H9 (cell line): ENCODE measurements at regions not wholly inside any gene's neighbourhood (a gene's known extent, or its start where the extent isn't known, plus 50 kb on each side); places are given as distances from the start of the nearest gene placed in this dataset.

ENCODE experiments used
- DNase-seq: peaks from one replicate; pipeline ENCODE4 v3.0.0-alpha.2; 2017
- H2AFZ ChIP-seq: one replicate; pipeline ENCODE4 v1.6.1; 2013; ENCODE audit warnings: mild to moderate bottlenecking, low read length, control low read depth, moderate library complexity
- H2AK5ac ChIP-seq: 2 replicates; pipeline ENCODE4 v1.6.1; 2013; ENCODE audit warnings: low read length, control low read depth, mixed read lengths; ENCODE audit not compliant: insufficient read length
- H2BK120ac ChIP-seq: one replicate; pipeline ENCODE4 v1.6.1; 2013; ENCODE audit warnings: low read depth, mild to moderate bottlenecking, low read length, control low read depth, inconsistent platforms; ENCODE audit not compliant: poor library complexity, severe bottlenecking
- H2BK12ac ChIP-seq: 2 replicates; pipeline ENCODE4 v1.6.1; 2013; ENCODE audit warnings: low read length, control low read depth, mixed read lengths, low read depth; ENCODE audit not compliant: insufficient read length
- H2BK15ac ChIP-seq: 2 replicates; pipeline ENCODE4 v1.6.1; 2013; ENCODE audit warnings: low read depth, low read length, control low read depth
- H2BK20ac ChIP-seq: one replicate; pipeline ENCODE4 v1.6.1; 2013; ENCODE audit warnings: low read depth, mild to moderate bottlenecking, low read length, control low read depth, inconsistent platforms; ENCODE audit not compliant: poor library complexity, severe bottlenecking
- H2BK5ac ChIP-seq: 2 replicates; pipeline ENCODE4 v1.6.1; 2013; ENCODE audit warnings: low read length, control low read depth, mixed read lengths; ENCODE audit not compliant: insufficient read length
- H3K14ac ChIP-seq: 2 replicates; pipeline ENCODE4 v1.6.1; 2013; ENCODE audit warnings: low read length, control low read depth; ENCODE audit not compliant: insufficient read depth
- H3K18ac ChIP-seq: 2 replicates; pipeline ENCODE4 v1.6.1; 2013; ENCODE audit warnings: low read depth, mild to moderate bottlenecking, mixed read lengths, low read length, control low read depth; ENCODE audit not compliant: insufficient read length
- H3K23ac ChIP-seq: 2 replicates; pipeline ENCODE4 v1.6.1; 2013; ENCODE audit warnings: low read length, control low read depth, mixed read lengths, low read depth; ENCODE audit not compliant: insufficient read length
- H3K23me2 ChIP-seq: 2 replicates; pipeline ENCODE4 v1.6.1; 2013; ENCODE audit warnings: low read depth, mild to moderate bottlenecking, mixed read lengths, low read length, control low read depth; ENCODE audit not compliant: insufficient read length, poor library complexity, severe bottlenecking
- H3K27ac ChIP-seq: 2 replicates; pipeline ENCODE4 v1.5.1; 2013; ENCODE audit warnings: low read length, control low read depth, mixed read lengths, low read depth; ENCODE audit not compliant: insufficient read length
- H3K27me3 ChIP-seq: 2 replicates; pipeline ENCODE4 v1.6.1; 2013; ENCODE audit warnings: low read length, control low read depth, inconsistent platforms; ENCODE audit not compliant: insufficient read depth
- H3K4ac ChIP-seq: 2 replicates; pipeline ENCODE4 v1.6.1; 2013; ENCODE audit warnings: low read depth, mild to moderate bottlenecking, control low read depth, inconsistent platforms, low read length, moderate library complexity
- H3K4me1 ChIP-seq: 2 replicates; pipeline ENCODE4 v1.6.1; 2013; ENCODE audit warnings: low read length, control low read depth, inconsistent platforms; ENCODE audit not compliant: insufficient read depth
- H3K4me2 ChIP-seq: 2 replicates; pipeline ENCODE4 v1.6.1; 2013; ENCODE audit warnings: low read length, control low read depth, mixed read lengths; ENCODE audit not compliant: insufficient read length, insufficient read depth
- H3K56ac ChIP-seq: 2 replicates; pipeline ENCODE4 v1.6.1; 2013; ENCODE audit warnings: low read depth, mild to moderate bottlenecking, mixed read lengths, low read length, control low read depth; ENCODE audit not compliant: insufficient read length
- H3K79me1 ChIP-seq: 2 replicates; pipeline ENCODE4 v1.6.1; 2013; ENCODE audit warnings: low read depth, mild to moderate bottlenecking, moderate library complexity, low read length, control low read depth, inconsistent platforms; ENCODE audit not compliant: insufficient read depth, poor library complexity, severe bottlenecking
- H3K79me2 ChIP-seq: 2 replicates; pipeline ENCODE4 v1.6.1; 2013; ENCODE audit warnings: low read length, control low read depth, inconsistent platforms; ENCODE audit not compliant: insufficient read depth
- H3K9ac ChIP-seq: 2 replicates; pipeline ENCODE4 v1.6.1; 2013; ENCODE audit warnings: low read length, control low read depth, mixed read lengths; ENCODE audit not compliant: insufficient read length; ENCODE audit errors: extremely low read depth
- H3K9me3 ChIP-seq: one replicate; pipeline ENCODE4 v1.6.1; 2013; ENCODE audit warnings: low read depth, low read length, inconsistent platforms; ENCODE audit not compliant: control insufficient read depth
- H3T11ph ChIP-seq: one replicate; pipeline ENCODE4 v1.6.1; 2013; ENCODE audit warnings: mild to moderate bottlenecking, low read length, control low read depth, inconsistent platforms
- H4K20me1 ChIP-seq: one replicate; pipeline ENCODE4 v1.6.1; 2013; ENCODE audit not compliant: control insufficient read depth, insufficient read length, insufficient read depth
- H4K5ac ChIP-seq: 2 replicates; pipeline ENCODE4 v1.6.1; 2013; ENCODE audit warnings: low read depth, mild to moderate bottlenecking, mixed read lengths, low read length, control low read depth; ENCODE audit not compliant: insufficient read length
- H4K8ac ChIP-seq: replicated peaks from 2 replicates; pipeline ENCODE4 v1.6.1; 2013; ENCODE audit warnings: low read length, control low read depth, mixed read lengths, low read depth; ENCODE audit not compliant: insufficient read length
- H4K91ac ChIP-seq: 2 replicates; pipeline ENCODE4 v1.6.1; 2013; ENCODE audit warnings: low read depth, mild to moderate bottlenecking, moderate library complexity, mixed read lengths, low read length, control low read depth; ENCODE audit not compliant: insufficient read length
- H3K27ac Mint-ChIP-seq, 3 experiments: 2 replicates in 2 of 3; 3 replicates in 1 of 3; pipeline ENCODE4 v1.8.0; 2020 to 2021; ENCODE audit warnings: mixed read lengths in 3 of 3, mild to moderate bottlenecking in 1 of 3, moderate library complexity in 1 of 3
- H3K27me3 Mint-ChIP-seq: 2 replicates; pipeline ENCODE4 v1.8.0; 2021; ENCODE audit warnings: low read depth, mild to moderate bottlenecking, moderate library complexity, mixed read lengths
- H3K36me3 Mint-ChIP-seq, 3 experiments: 2 replicates in 2 of 3; 3 replicates in 1 of 3; pipeline ENCODE4 v1.8.0; 2020 to 2021; ENCODE audit warnings: low read depth in 3 of 3, mixed read lengths in 3 of 3; ENCODE audit not compliant: insufficient read depth in 1 of 3
- H3K4me1 Mint-ChIP-seq, 2 experiments: 2 replicates each; pipeline ENCODE4 v1.8.0; 2020; ENCODE audit warnings: mixed read lengths in 2 of 2
- H3K4me3 Mint-ChIP-seq, 2 experiments: 2 replicates in 1 of 2; 3 replicates in 1 of 2; pipeline ENCODE4 v1.8.0; 2020 to 2021; ENCODE audit warnings: mild to moderate bottlenecking in 2 of 2, mixed read lengths in 2 of 2, moderate library complexity in 1 of 2
- H3K9me3 Mint-ChIP-seq, 2 experiments: 2 replicates in 1 of 2; 3 replicates in 1 of 2; pipeline ENCODE4 v1.8.0; 2020; ENCODE audit warnings: mild to moderate bottlenecking in 2 of 2, mixed read lengths in 2 of 2, moderate library complexity in 1 of 2
- WGBS: extraction: QIAGEN DNeasy Blood & Tissue Kit; methylation state at CpG from one replicate; pipeline ENCODE4 v1.1.7; 2013; ENCODE audit warnings: missing lambda C conversion rate, low lambda C conversion rate, mixed read lengths; ENCODE audit not compliant: insufficient read length; ENCODE audit errors: extremely low coverage; 5-methylcytosine and 5-hydroxymethylcytosine counted together
- TF ChIP-seq, protein P1 (sequence below): fragments of 200-600 bp; sonication (generic); conservative IDR thresholded peaks from 3 replicates; pipeline ENCODE4 v1.8.0; 2021; ENCODE audit warnings: antibody characterized with exemption, mild to moderate bottlenecking

DNA sequence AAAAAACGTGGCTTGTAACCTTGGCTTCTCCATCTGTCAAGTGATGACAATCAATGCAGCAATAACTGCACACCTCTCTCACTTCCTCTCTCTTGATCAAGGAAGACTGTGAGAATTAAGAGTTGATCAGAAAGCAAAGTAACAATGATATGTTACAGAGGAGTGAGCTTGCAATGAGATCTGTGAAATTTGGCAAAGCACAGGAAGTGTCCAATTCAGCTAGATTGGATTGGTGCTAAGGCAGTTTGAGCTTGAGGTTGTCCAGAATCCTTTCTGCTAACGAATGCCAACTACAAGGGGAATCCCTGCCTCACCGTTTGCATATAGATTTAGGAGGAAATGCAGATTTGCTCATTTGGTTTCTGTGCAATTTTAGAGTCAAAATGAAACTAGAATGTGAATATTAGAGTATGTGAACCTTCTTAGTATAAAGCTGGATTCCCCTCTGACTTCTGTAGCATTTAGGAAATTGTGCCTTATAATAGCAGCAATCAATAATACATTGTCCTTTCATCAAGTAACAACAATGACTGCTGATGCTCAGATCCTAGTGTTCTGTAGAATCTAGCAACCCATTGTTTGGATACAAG, 346.4 kb downstream of the PTTG2 start:
- no peak for DNase-seq
- no peak overlapping the region for H3K18ac ChIP-seq
- no peak overlapping the region for H2AFZ ChIP-seq
- no peak overlapping the region for H3T11ph ChIP-seq
- TF ChIP-seq, protein P1, sequence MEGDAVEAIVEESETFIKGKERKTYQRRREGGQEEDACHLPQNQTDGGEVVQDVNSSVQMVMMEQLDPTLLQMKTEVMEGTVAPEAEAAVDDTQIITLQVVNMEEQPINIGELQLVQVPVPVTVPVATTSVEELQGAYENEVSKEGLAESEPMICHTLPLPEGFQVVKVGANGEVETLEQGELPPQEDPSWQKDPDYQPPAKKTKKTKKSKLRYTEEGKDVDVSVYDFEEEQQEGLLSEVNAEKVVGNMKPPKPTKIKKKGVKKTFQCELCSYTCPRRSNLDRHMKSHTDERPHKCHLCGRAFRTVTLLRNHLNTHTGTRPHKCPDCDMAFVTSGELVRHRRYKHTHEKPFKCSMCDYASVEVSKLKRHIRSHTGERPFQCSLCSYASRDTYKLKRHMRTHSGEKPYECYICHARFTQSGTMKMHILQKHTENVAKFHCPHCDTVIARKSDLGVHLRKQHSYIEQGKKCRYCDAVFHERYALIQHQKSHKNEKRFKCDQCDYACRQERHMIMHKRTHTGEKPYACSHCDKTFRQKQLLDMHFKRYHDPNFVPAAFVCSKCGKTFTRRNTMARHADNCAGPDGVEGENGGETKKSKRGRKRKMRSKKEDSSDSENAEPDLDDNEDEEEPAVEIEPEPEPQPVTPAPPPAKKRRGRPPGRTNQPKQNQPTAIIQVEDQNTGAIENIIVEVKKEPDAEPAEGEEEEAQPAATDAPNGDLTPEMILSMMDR = no peak
- no peak overlapping the region for H3K9ac ChIP-seq
- H3K79me2 ChIP-seq = no peaks in the 10 kb centered on the region
- H3K23me2 ChIP-seq = no peaks in the 10 kb centered on the region
- H3K14ac ChIP-seq = no peak overlapping the region
- H3K79me1 ChIP-seq = no peaks in the 10 kb centered on the region
- no peak overlapping the region for H3K4me2 ChIP-seq
- H3K4ac ChIP-seq = no peak overlapping the region
- Mint-ChIP-seq H3K4me3 (no peak overlapping the region), H3K27me3 (peaks cover 2% of the 10 kb centered on the region; the same call in 1 of the 2 replicates), H3K9me3 (peaks cover 0 to 2% of the 10 kb centered on the region in 2 experiments; a peak in 2 of 5 replicates), H3K27ac (no peak overlapping the region), H3K4me1 (peaks cover 0 to 6% of the 10 kb centered on the region in 2 experiments; a peak in 2 of 4 replicates), H3K36me3 (0 out of 7 replicates have a peak, but pooled peaks cover 0 to 3% (median 0%) of the 10 kb centered on the region in 3 experiments)
- H2BK5ac ChIP-seq = no peak overlapping the region
- no peak overlapping the region for H2BK12ac ChIP-seq
- no peak overlapping the region for H2BK20ac ChIP-seq
- H4K5ac ChIP-seq = no peak overlapping the region
- no peaks in the 10 kb centered on the region for H3K9me3 ChIP-seq
- H3K27ac ChIP-seq = no peak overlapping the region
- H4K91ac ChIP-seq = no peak overlapping the region
- no peak overlapping the region for H4K8ac ChIP-seq
- no peak overlapping the region for H2AK5ac ChIP-seq
- H3K23ac ChIP-seq = no peak overlapping the region
- H3K4me1 ChIP-seq = peaks cover 3% of the 10 kb centered on the region
- H2BK15ac ChIP-seq = no peak overlapping the region
- H4K20me1 ChIP-seq = no peaks in the 10 kb centered on the region
- no peaks in the 10 kb centered on the region for H3K27me3 ChIP-seq
- WGBS = no CpG with 5 or more reads among the region's 3 CpGs
- no peak overlapping the region for H3K56ac ChIP-seq
- H2BK120ac ChIP-seq = no peak overlapping the region
